Activated CD4-positive, alpha-beta T cell treated with anti-CD3 and anti-CD28 coated beads, Interleukin-2, amount 50 U/mL, for 48 hours (primary cell): ENCODE measurements at regions not wholly inside any gene's neighbourhood (a gene's known extent, or its start where the extent isn't known, plus 50 kb on each side); places are given as distances from the start of the nearest gene placed in this dataset.
"Not testable (repeated sequence)": the region's sequence is repeated elsewhere in the genome, so short reads cannot be mapped to it uniquely, and the experiment has no call there.

Source experiments
- DNase-seq, 2 experiments: peaks; one replicate each; pipeline ENCODE4 v3.0.0-alpha.2; 2020

- DNase-seq, result no peak
Observed at GRCh38 chr1:222021129-222021528, 279.2 kb upstream of the DUSP10 start.

DNA sequence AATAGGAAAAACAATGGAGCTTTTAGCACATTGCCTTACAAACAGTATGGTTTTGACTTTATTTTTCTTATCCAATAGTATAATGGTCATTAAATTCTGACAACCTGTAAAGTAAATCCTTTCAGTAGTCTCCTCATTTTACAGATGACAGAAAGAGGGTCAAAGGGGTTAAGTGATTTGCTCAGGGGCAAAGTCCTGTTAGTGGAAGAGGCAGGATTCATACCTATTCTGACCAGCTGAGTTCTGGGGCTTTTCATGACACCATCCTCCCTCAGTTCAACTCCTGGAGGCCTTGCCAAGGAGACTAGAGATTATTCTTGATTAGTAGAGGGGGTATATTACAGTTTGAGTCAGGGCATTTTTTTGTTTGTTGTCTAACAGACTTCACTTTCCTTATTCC lies 278.7 kb upstream of the DUSP10 start:
- no peak for DNase-seq

DNA sequence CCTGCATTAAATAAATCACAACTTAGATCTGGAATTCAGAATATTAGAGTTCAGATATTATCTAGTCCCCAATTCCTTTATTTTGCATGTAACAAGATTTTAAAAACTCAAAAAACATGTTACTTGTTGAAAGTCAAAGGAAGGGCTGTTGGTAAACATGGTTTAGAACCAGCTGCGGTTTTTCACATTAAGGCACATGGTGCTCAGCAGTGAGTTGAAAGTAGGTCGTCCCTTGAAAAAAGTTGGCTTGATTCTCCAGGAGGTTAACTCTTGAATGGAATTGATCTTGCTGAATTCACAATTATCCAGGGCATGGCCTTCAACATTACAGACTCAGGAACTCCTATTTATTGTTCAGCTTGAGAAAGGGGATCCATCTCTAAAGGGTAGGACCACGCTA lies 277.1 kb upstream of the DUSP10 start:
- DNase-seq, result no peak

GRCh38 chr1:222018041-222018440 lies 276.2 kb upstream of the DUSP10 start:
- no peak for DNase-seq

- DNase-seq, result no peak
Observed at GRCh38 chr1:222015686-222016085, 273.8 kb upstream of the DUSP10 start.

DNA sequence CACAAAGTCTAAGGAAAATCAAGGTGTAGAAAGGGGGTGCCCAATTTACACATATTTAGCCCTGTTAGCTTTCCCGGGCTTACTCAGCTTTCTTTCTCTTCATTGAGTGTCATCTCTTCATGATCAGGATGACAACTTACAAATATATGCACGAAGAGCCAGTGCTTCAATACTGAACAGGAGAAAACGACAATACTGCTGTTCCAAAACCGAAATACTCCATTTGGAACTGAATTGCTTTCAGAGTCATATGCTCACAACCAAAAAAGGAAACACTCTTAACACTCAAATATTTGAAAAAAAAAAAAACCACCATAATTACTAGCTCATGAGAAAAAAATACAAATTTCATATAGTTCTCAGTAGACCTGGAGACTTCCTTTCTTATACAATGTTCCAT lies 272.1 kb upstream of the DUSP10 start:
- DNase-seq, result no peak

- no peak for DNase-seq
Observed at GRCh38 chr1:222012816-222013215, 270.9 kb upstream of the DUSP10 start.

DNA sequence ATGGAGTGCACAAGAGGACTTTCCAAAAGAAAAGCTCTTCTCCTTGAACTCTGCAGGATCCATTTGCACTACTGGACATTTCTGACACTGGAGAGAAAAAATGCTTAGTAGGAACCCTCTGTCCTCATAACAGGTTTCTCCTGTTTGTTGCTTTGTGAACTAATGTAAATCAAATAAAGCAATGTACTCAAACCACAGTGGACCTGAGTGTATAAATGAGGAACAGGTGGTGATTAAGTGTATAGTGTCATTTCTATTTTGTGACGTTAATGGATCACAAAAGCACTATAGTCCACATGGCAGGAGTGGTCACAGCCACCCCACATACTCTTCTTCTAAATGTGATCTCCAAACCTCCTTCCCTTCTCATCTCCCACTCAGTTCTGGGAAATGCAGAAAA lies 268.4 kb upstream of the DUSP10 start:
- no peak for DNase-seq

DNA sequence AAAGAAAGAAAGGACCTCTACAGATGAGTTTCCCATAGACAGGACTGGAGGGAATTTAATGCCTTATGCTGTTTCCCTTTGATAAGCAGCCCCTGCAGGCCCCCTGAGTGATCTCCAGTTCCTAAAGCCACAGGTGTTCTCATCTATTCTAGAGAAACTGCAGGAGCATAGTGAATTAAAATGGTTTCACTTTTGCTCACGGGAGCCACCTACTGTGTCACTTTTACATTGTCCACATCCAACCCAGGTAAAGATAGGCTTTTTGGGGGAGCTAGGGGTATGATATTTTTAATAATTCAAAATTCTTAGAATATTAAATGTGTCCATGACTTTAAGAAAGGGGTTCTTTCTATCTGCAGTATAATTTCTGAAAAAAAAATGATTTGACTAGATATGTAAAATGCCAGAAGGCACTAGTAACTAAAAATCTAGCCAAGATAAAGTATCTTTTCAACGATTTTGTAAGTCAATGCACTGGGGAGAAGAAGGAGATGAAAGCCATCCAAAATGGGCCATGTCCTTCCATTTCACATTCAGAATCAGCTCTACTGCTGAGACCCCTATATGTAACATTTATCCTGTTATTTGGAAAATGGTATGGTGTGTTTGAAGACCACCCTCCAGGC lies 267.3 kb upstream of the DUSP10 start:
- peak in 1 of 2 experiments; percentile 5 for DNase-seq

DNA sequence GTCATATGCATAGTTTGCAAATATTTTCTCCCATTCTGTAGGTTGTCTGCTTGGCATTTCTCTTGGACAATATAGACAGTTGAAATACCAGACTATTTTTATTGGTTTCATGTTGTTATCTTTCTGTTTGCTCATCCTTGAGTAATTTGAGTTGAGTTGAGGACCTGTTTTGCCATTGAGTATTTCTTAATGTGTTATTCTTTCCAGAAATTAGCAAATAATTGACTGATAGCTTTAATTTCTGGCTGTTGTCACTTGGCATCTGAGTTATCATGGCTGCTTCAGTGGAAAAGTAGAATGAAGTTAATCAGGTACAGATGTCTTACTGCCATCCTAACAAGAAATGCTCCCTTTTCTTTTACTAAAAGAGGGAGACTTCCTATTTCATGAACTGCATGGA lies 264.8 kb upstream of the DUSP10 start:
- DNase-seq, result no peak

DNA sequence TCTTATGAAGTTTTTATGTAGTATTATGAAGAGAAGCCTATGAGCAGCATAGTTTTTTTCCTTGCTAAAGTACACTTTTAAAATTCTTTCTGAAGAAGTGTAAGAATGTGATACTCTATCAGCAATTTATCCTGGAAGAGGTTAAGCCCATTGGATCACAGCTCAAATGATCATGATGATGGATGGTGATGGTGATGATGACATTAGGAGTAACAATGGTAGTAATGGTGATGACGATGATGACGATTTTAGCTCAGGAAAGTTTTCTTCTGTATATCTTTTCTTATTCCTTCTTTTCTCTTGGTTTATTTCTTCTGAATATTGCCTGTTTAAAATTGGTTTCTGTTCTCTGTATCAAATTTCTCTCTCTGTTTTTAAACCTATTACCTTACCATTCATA lies 262.9 kb upstream of the DUSP10 start:
- DNase-seq, result no peak

- no peak for DNase-seq
Observed at GRCh38 chr1:222004034-222004433, 262.1 kb upstream of the DUSP10 start.

GRCh38 chr1:222002503-222002902 lies 260.6 kb upstream of the DUSP10 start:
- no peak for DNase-seq

DNA sequence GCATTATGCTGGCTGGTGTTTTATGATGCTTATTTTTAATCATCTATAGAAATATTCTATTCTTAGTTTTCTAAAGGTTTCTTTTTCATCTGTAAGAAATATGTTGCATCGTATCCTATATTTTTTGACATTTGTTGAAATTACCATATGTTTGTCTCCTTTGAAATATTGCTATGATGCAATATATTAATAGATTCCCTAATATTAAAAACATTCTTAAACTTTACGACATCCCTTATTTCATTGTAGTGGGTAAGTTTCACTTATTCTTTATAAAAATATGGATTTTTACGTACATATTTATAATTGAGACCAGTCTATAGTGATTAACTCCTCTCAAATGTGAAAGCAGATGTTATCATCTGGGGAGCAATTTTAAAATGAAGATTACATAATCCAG lies 258.2 kb upstream of the DUSP10 start:
- no peak for DNase-seq

- no peak for DNase-seq
Observed at GRCh38 chr1:221998781-221999180, 256.9 kb upstream of the DUSP10 start.

DNA sequence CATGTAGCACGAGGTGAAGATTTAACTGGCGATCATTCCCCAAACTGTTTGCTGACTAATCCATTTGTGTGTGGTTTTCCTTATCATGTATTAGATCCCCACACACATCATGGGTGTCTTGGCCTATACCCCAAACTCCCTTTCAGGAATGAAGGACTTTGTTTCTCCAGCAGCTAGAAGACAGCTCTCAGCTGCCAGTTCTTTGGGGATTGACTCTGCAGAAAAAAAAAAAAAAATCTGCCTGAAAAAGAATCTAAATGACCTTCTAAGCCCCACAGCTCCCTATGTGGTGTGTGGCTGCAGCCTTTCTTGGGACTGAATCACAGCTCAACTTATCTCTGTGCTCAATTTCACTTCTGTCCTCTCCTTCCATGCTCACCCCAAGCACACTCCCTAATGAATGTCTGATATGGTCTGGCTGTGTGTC lies 256.3 kb upstream of the DUSP10 start:
- no peak for DNase-seq

GRCh38 chr1:221997012-221997411 lies 255.1 kb upstream of the DUSP10 start:
- not testable (repeated sequence) for DNase-seq

DNA sequence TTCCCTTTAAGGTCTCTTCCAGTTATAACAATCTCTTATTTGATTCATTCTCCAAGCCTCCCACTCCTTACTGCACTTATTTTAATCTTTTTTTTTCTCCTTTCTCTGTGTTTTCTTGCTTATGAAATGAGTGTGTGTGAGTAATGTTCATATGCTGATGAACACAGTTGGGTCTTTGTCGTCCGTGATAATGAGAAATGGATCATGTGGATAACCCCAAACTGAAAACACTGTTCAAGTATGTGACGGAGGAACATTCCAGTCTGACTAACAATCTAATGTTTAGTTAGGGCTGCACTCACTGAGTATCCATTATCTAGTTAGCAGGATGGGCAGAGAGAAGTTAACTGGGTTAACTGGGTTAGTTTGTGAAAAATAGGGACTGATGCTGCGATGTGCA lies 253.1 kb upstream of the DUSP10 start:
- DNase-seq, result no peak

DNA sequence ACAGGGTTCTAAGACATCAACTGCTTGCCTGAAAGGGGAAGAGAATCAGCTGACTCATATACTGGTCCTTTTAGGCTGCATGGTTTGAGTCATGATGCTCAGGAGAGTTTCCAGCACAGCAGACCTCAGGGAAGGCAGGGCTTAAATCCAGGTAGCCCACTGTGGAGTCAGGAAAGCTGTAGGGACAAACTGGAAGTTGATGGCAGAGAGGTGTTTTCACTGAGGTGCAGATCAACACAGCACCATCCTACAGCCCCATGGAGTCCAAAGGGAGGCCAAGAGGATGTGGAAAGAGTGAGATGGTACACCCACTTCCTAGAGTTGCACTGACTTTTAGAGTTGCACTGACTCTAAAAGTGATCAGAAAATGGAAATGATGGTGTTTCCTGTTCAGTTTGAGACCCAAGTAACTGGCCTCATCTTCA lies 252.4 kb upstream of the DUSP10 start:
- peak; percentile 41 to 54 for DNase-seq

- DNase-seq, result no peak
Observed at GRCh38 chr1:221993444-221993948, 251.6 kb upstream of the DUSP10 start.

- DNase-seq, result no peak
Observed at GRCh38 chr1:221992427-221992826, 250.5 kb upstream of the DUSP10 start.

GRCh38 chr1:221991221-221991620 lies 249.3 kb upstream of the DUSP10 start:
- no peak for DNase-seq

- no peak for DNase-seq
Observed at GRCh38 chr1:221989741-221990140, 247.9 kb upstream of the DUSP10 start.

- DNase-seq, result no peak
Observed at GRCh38 chr1:221988829-221989228, 246.9 kb upstream of the DUSP10 start.

GRCh38 chr1:221987860-221988520 lies 246.1 kb upstream of the DUSP10 start:
- no peak for DNase-seq
